ENCODE measurements at regions not wholly inside any gene's neighbourhood (a gene's known extent, or its start where the extent isn't known, plus 50 kb on each side); places are given as distances from the start of the nearest gene placed in this dataset.

- intact Hi-C loops (cut with DNase I), result no loop called here
Observed at GRCh38 chr1:81135524-81135923, 665.2 kb upstream of the ADGRL2 start.

GRCh38 chr1:81129776-81130175, 671.0 kb upstream of the ADGRL2 start:
- Histone ChIP-seq H3K36me3 (no peaks in the 10 kb centered on the region), H3K4me1 (peaks cover 0 to 15% (median 0%) of the 10 kb centered on the region in 4 donors), H3K27me3 (no peaks in the 10 kb centered on the region), H3K27ac (replicated peaks in 1 of 4) (no peak overlapping the region), H3K4me3 (no peak overlapping the region), H3K9me3 (no peaks in the 10 kb centered on the region)
- TF ChIP-seq CTCF (IDR thresholded peaks at IDR 0.05), result no peak
- TF ChIP-seq EP300 (IDR thresholded peaks at IDR 0.05), result no peak
- no peak for TF ChIP-seq POLR2AphosphoS5 (IDR thresholded peaks at IDR 0.05)
- intact Hi-C loops (cut with DNase I), result no loop called here
- DNase-seq (ENCODE audit: extremely low spot score), result no peak
- WGBS, result 41% methylated on average over 3 of the region's 3 CpGs

More at GRCh38 chr1:81135524-81135923, 665.2 kb upstream of the ADGRL2 start:
- H3K4me1 ChIP-seq, result no peaks in the 10 kb centered on the region
- TF ChIP-seq CTCF (IDR thresholded peaks at IDR 0.05) (no peak), EP300 (IDR thresholded peaks at IDR 0.05) (no peak), POLR2A (IDR thresholded peaks at IDR 0.05; ENCODE audit: low read depth) (no peak), POLR2AphosphoS5 (IDR thresholded peaks at IDR 0.05) (no peak)
- H3K27ac ChIP-seq (replicated peaks in 1 of 4), result no peak overlapping the region
- 97% methylated on average over 6 of the region's 6 CpGs for WGBS
- no peaks in the 10 kb centered on the region for H3K36me3 ChIP-seq
- no peak for DNase-seq (ENCODE audit: extremely low spot score)
- no peaks in the 10 kb centered on the region for H3K27me3 ChIP-seq
- H3K9me3 ChIP-seq, result no peaks in the 10 kb centered on the region
- no peak overlapping the region for H3K4me3 ChIP-seq

- H3K27ac ChIP-seq (replicated peaks in 1 of 4), result no peak overlapping the region
- WGBS, result 51% methylated on average over 4 of the region's 4 CpGs
- TF ChIP-seq EP300 (IDR thresholded peaks at IDR 0.05), result no peak
- no peak for TF ChIP-seq CTCF (IDR thresholded peaks at IDR 0.05)
- TF ChIP-seq POLR2A (IDR thresholded peaks at IDR 0.05; ENCODE audit: low read depth), result no peak
- no peak for TF ChIP-seq POLR2AphosphoS5 (IDR thresholded peaks at IDR 0.05)
- H3K4me1 ChIP-seq, result peaks cover 0 to 15% (median 0%) of the 10 kb centered on the region in 4 donors
- no peaks in the 10 kb centered on the region for H3K9me3 ChIP-seq
- no peaks in the 10 kb centered on the region for H3K27me3 ChIP-seq
- intact Hi-C loops (cut with DNase I), result no loop called here
- no peak for DNase-seq (ENCODE audit: extremely low spot score)
- H3K36me3 ChIP-seq, result no peaks in the 10 kb centered on the region
- H3K4me3 ChIP-seq, result no peak overlapping the region
Observed at GRCh38 chr1:81129366-81129765, 671.4 kb upstream of the ADGRL2 start.

- no peaks in the 10 kb centered on the region for H3K9me3 ChIP-seq
- TF ChIP-seq POLR2A (IDR thresholded peaks at IDR 0.05; ENCODE audit: low read depth), result no peak
- TF ChIP-seq CTCF (IDR thresholded peaks at IDR 0.05), result no peak
- TF ChIP-seq EP300 (IDR thresholded peaks at IDR 0.05), result no peak
- TF ChIP-seq POLR2AphosphoS5 (IDR thresholded peaks at IDR 0.05), result no peak
- H3K4me1 ChIP-seq, result peaks cover 0 to 15% (median 0%) of the 10 kb centered on the region in 4 donors
- WGBS, result 100% methylated on average over 1 of the region's 1 CpG
- H3K4me3 ChIP-seq, result no peak overlapping the region
- no peak for DNase-seq (ENCODE audit: extremely low spot score)
- H3K36me3 ChIP-seq, result no peaks in the 10 kb centered on the region
- no peak overlapping the region for H3K27ac ChIP-seq (replicated peaks in 1 of 4)
- H3K27me3 ChIP-seq, result no peaks in the 10 kb centered on the region
- intact Hi-C loops (cut with DNase I), result no loop called here
Observed at GRCh38 chr1:81128079-81128478, 672.7 kb upstream of the ADGRL2 start.

GRCh38 chr1:81126989-81127581, 673.6 kb upstream of the ADGRL2 start:
- DNase-seq (ENCODE audit: extremely low spot score), result no peak
- Histone ChIP-seq H3K4me1 (peaks cover 0 to 15% (median 0%) of the 10 kb centered on the region in 4 donors), H3K4me3 (no peak overlapping the region), H3K9me3 (no peaks in the 10 kb centered on the region), H3K36me3 (no peaks in the 10 kb centered on the region), H3K27ac (replicated peaks in 1 of 4) (no peak overlapping the region), H3K27me3 (no peaks in the 10 kb centered on the region)
- intact Hi-C loops (cut with DNase I), result no loop called here
- TF ChIP-seq POLR2AphosphoS5 (IDR thresholded peaks at IDR 0.05) (no peak), CTCF (IDR thresholded peaks at IDR 0.05) (no peak), POLR2A (IDR thresholded peaks at IDR 0.05; ENCODE audit: low read depth) (no peak), EP300 (IDR thresholded peaks at IDR 0.05) (no peak)
- WGBS, result 67% methylated on average over 3 of the region's 3 CpGs
